T-helper 1 cell (primary cell): ENCODE measurements at regions not wholly inside any gene's neighbourhood (a gene's known extent, or its start where the extent isn't known, plus 50 kb on each side); places are given as distances from the start of the nearest gene placed in this dataset.
A peak's percentile ranks its signal among the peaks of the same experiment; 100 is the strongest.
"Not testable (repeated sequence)": the region's sequence is repeated elsewhere in the genome, so short reads cannot be mapped to it uniquely, and the experiment has no call there.

Source experiments
- DNase-seq, 5 donors: peaks; one replicate each; pipeline ENCODE4 v3.0.0-alpha.2; 2012 to 2020

- DNase-seq = no peak
These were observed 98.9 kb upstream of the PMAIP1 start for GRCh38 chr18:59800897-59801296.

- no peak for DNase-seq
These were observed 100.3 kb upstream of the PMAIP1 start for GRCh38 chr18:59799383-59800015.

- DNase-seq = no peak
These were observed 98.7 kb upstream of the CCBE1 start for GRCh38 chr18:59795882-59796281.

GRCh38 chr18:59792353-59792752, 95.1 kb upstream of the CCBE1 start:
- no peak for DNase-seq

GRCh38 chr18:59790346-59790936, 93.2 kb upstream of the CCBE1 start:
- not testable (repeated sequence) for DNase-seq

GRCh38 chr18:59788791-59789106, 91.5 kb upstream of the CCBE1 start:
- no peak for DNase-seq

- DNase-seq = no peak
These were observed 91.0 kb upstream of the CCBE1 start for GRCh38 chr18:59787998-59788790.

- DNase-seq = no peak
These were observed 87.5 kb upstream of the CCBE1 start for GRCh38 chr18:59784694-59785093.

- DNase-seq = peak in 1 of 5 donors; percentile 38
These were observed 85.9 kb upstream of the CCBE1 start for GRCh38 chr18:59783138-59783537.

GRCh38 chr18:59779979-59780378, 82.8 kb upstream of the CCBE1 start:
- no peak for DNase-seq

GRCh38 chr18:59778434-59778833, 81.2 kb upstream of the CCBE1 start:
- no peak for DNase-seq

GRCh38 chr18:59777636-59778035, 80.4 kb upstream of the CCBE1 start:
- DNase-seq = no peak

GRCh38 chr18:59769129-59769865, 72.1 kb upstream of the CCBE1 start:
- no peak for DNase-seq

- DNase-seq = no peak
These were observed 71.2 kb upstream of the CCBE1 start for GRCh38 chr18:59768409-59768808.

- DNase-seq = no peak
These were observed 70.5 kb upstream of the CCBE1 start for GRCh38 chr18:59767732-59768131.

GRCh38 chr18:59765343-59765742, 68.1 kb upstream of the CCBE1 start:
- no peak for DNase-seq

- no peak for DNase-seq
These were observed 67.1 kb upstream of the CCBE1 start for GRCh38 chr18:59764281-59764680.

- DNase-seq = no peak
These were observed 66.4 kb upstream of the CCBE1 start for GRCh38 chr18:59763541-59764136.

- no peak for DNase-seq
These were observed 63.7 kb upstream of the CCBE1 start for GRCh38 chr18:59760619-59761600.

- DNase-seq = no peak
These were observed 63.0 kb upstream of the CCBE1 start for GRCh38 chr18:59760212-59760611.

- no peak for DNase-seq
These were observed 61.6 kb upstream of the CCBE1 start for GRCh38 chr18:59758837-59759236.

- no peak for DNase-seq
These were observed 60.9 kb upstream of the CCBE1 start for GRCh38 chr18:59758106-59758505.
